Parathyroid adenoma (tissue), 2 donors: ENCODE measurements at regions not wholly inside any gene's neighbourhood (a gene's known extent, or its start where the extent isn't known, plus 50 kb on each side); places are given as distances from the start of the nearest gene placed in this dataset.

Experiments used
- H2AFZ ChIP-seq: fragments of 300-600 bp; sonication (generic); one replicate; pipeline ENCODE4 v1.7.0; 2017; ENCODE audit warnings: antibody characterized with exemption, mild to moderate bottlenecking
- H3K27ac ChIP-seq: fragments of 300-600 bp; sonication (generic); one replicate; pipeline ENCODE4 v1.7.0; 2017
- H3K27me3 ChIP-seq: fragments of 300-600 bp; sonication (generic); one replicate; pipeline ENCODE4 v1.7.0; 2017; ENCODE audit warnings: low read length; ENCODE audit not compliant: control insufficient read depth, insufficient read depth
- H3K36me3 ChIP-seq: fragments of 300-600 bp; sonication (generic); one replicate; pipeline ENCODE4 v1.7.0; 2017; ENCODE audit warnings: low read length; ENCODE audit not compliant: control insufficient read depth, insufficient read depth
- H3K4me1 ChIP-seq: fragments of 300-600 bp; sonication (generic); one replicate; pipeline ENCODE4 v1.7.0; 2017; ENCODE audit warnings: control low read depth
- H3K4me2 ChIP-seq: fragments of 300-600 bp; sonication (generic); one replicate; pipeline ENCODE4 v1.7.0; 2017; ENCODE audit warnings: low read length
- H3K4me3 ChIP-seq: fragments of 300-600 bp; sonication (generic); one replicate; pipeline ENCODE4 v1.7.0; 2017; ENCODE audit warnings: low read depth, low read length
- H3K79me2 ChIP-seq: fragments of 300-600 bp; sonication (generic); one replicate; pipeline ENCODE4 v1.7.0; 2017; ENCODE audit warnings: control low read depth
- H3K9ac ChIP-seq: fragments of 300-600 bp; sonication (generic); one replicate; pipeline ENCODE4 v1.7.0; 2017; ENCODE audit warnings: mild to moderate bottlenecking
- H3K9me3 ChIP-seq: fragments of 300-600 bp; sonication (generic); one replicate; pipeline ENCODE4 v1.7.0; 2017; ENCODE audit warnings: low read length; ENCODE audit not compliant: control insufficient read depth
- TF ChIP-seq, protein P1 (sequence below): fragments of 300-600 bp; sonication (generic); IDR thresholded peaks from one replicate; pipeline ENCODE4 v1.7.0; 2017; ENCODE audit warnings: antibody characterized with exemption, mild to moderate bottlenecking
- donor health status: primary hyperparathyroidism.

GRCh38 chr14:86971292-86971691, 1021.7 kb downstream of the GALC start:
- no peaks in the 10 kb centered on the region for H3K79me2 ChIP-seq
- no peak overlapping the region for H3K9ac ChIP-seq
- no peaks in the 10 kb centered on the region for H3K4me1 ChIP-seq
- H3K36me3 ChIP-seq = no peaks in the 10 kb centered on the region
- no peak overlapping the region for H3K4me2 ChIP-seq
- TF ChIP-seq, protein P1, sequence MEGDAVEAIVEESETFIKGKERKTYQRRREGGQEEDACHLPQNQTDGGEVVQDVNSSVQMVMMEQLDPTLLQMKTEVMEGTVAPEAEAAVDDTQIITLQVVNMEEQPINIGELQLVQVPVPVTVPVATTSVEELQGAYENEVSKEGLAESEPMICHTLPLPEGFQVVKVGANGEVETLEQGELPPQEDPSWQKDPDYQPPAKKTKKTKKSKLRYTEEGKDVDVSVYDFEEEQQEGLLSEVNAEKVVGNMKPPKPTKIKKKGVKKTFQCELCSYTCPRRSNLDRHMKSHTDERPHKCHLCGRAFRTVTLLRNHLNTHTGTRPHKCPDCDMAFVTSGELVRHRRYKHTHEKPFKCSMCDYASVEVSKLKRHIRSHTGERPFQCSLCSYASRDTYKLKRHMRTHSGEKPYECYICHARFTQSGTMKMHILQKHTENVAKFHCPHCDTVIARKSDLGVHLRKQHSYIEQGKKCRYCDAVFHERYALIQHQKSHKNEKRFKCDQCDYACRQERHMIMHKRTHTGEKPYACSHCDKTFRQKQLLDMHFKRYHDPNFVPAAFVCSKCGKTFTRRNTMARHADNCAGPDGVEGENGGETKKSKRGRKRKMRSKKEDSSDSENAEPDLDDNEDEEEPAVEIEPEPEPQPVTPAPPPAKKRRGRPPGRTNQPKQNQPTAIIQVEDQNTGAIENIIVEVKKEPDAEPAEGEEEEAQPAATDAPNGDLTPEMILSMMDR = no peak
- H3K9me3 ChIP-seq = no peaks in the 10 kb centered on the region
- H3K27me3 ChIP-seq = no peaks in the 10 kb centered on the region
- no peak overlapping the region for H3K27ac ChIP-seq
- H2AFZ ChIP-seq = no peak overlapping the region
- no peak overlapping the region for H3K4me3 ChIP-seq

- Histone ChIP-seq H3K4me3 (no peak overlapping the region), H3K79me2 (no peaks in the 10 kb centered on the region), H3K9ac (no peak overlapping the region), H3K9me3 (no peaks in the 10 kb centered on the region), H2AFZ (no peak overlapping the region), H3K4me2 (no peak overlapping the region), H3K36me3 (no peaks in the 10 kb centered on the region), H3K27ac (no peak overlapping the region), H3K27me3 (no peaks in the 10 kb centered on the region), H3K4me1 (no peaks in the 10 kb centered on the region)
- TF ChIP-seq, protein P1 = no peak
These were observed 1031.8 kb downstream of the GALC start for GRCh38 chr14:86961106-86961716.

DNA sequence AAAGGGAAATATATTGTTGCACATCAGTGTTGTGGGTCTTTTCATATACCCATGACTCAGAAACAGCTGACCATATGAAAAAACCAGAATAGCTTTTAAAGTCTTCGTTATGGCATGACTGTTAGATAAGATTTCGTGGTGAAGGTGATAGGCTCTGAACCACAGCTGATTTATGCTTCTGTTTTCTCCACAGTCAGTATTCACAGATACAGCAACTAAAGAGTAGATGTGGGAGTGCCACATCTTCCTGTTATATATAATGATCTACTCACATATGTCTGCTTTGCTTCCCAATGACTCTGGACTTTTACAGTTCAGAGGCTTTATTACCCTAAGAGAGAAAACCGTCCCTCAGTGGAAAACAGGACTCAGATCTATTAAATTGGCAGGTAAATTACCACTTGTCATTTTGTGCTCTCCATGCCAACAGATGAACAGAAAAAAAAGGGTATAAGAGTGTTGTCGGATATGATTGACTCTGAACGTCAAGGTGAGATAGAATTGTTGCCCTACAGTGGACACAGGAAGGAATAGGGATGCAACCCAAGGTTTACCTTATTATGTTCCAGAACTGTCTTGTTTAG, 1037.1 kb downstream of the GALC start:
- H3K9ac ChIP-seq = no peak overlapping the region
- no peak overlapping the region for H3K4me3 ChIP-seq
- TF ChIP-seq, protein P1 = no peak
- no peaks in the 10 kb centered on the region for H3K36me3 ChIP-seq
- no peaks in the 10 kb centered on the region for H3K4me1 ChIP-seq
- H2AFZ ChIP-seq = no peak overlapping the region
- no peak overlapping the region for H3K4me2 ChIP-seq
- H3K27ac ChIP-seq = no peak overlapping the region
- H3K27me3 ChIP-seq = no peaks in the 10 kb centered on the region
- H3K79me2 ChIP-seq = no peaks in the 10 kb centered on the region
- no peaks in the 10 kb centered on the region for H3K9me3 ChIP-seq

- no peak overlapping the region for H3K9ac ChIP-seq
- H3K27ac ChIP-seq = no peak overlapping the region
- TF ChIP-seq, protein P1 = no peak
- H2AFZ ChIP-seq = no peak overlapping the region
- no peak overlapping the region for H3K4me2 ChIP-seq
- H3K4me1 ChIP-seq = no peaks in the 10 kb centered on the region
- no peaks in the 10 kb centered on the region for H3K79me2 ChIP-seq
- H3K9me3 ChIP-seq = no peaks in the 10 kb centered on the region
- no peaks in the 10 kb centered on the region for H3K27me3 ChIP-seq
- H3K36me3 ChIP-seq = no peaks in the 10 kb centered on the region
- H3K4me3 ChIP-seq = no peak overlapping the region
These were observed 1038.4 kb downstream of the GALC start for GRCh38 chr14:86954623-86955022.

DNA sequence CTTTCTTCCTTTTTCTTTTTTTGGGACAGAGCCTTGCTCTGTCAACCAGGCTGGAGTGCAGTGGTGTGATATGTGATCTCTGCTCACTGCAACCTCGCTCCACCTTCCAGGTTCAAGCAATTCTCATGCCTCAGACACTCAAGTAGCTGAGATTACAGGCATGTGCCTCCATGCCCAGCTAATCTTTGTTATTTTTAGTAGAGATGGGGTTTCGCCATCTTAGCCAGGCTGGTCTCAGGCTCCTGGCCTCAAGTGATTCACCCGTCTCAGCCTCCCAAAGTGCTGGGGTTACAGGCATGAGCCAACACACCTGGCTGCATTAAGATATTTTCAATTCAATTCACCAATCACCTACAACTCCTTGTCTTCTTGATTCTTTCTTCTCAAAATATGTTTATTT, 1046.5 kb downstream of the GALC start:
- Histone ChIP-seq H3K4me2 (no peak overlapping the region), H3K9me3 (no peaks in the 10 kb centered on the region), H3K79me2 (no peaks in the 10 kb centered on the region), H3K9ac (no peak overlapping the region), H3K4me3 (no peak overlapping the region), H3K36me3 (no peaks in the 10 kb centered on the region), H3K27ac (no peak overlapping the region), H2AFZ (no peak overlapping the region), H3K27me3 (no peaks in the 10 kb centered on the region), H3K4me1 (no peaks in the 10 kb centered on the region)
- TF ChIP-seq, protein P1 = no peak
